GM18508 (cell line): ENCODE measurements at regions not wholly inside any gene's neighbourhood (a gene's known extent, or its start where the extent isn't known, plus 50 kb on each side); places are given as distances from the start of the nearest gene placed in this dataset.

Source experiments
- ATAC-seq: cut with Tn5 transposase; IDR thresholded peaks from one replicate; pipeline ENCODE4 v1.9.1; 2021; ENCODE audit warnings: moderate number of reproducible peaks; ENCODE audit not compliant: insufficient read depth, unreplicated experiment

DNA sequence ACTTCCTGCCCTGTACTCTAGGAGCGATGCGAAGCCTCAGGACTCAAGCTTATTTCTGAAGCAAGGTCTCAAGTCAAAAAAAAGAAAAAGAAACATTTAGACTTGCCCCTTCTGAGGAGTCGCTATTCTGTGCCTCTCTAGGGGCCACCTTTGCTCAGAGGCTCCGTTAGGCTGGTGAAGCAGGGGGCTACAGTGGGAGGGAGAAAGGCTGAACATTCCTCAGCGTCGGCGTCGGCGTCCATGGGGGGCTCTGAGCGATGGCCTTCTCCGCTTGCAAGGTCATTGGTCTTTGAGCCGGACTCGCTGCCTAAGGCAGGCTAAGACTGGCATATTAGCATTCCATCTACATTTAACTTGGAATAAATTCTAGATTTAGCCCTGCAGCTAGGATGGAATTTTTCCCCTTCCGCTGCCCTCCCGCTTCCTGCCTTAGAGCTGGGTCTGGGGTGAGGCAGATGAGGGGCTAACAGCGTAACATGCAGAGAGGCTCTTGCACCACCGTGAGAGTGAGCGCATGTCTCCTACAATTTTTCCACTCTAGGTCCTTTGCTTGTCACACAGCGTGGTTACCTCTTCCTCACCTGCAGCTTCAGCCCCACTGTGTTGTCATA lies 53.6 kb upstream of the ATL2 start:
- no peak for ATAC-seq

DNA sequence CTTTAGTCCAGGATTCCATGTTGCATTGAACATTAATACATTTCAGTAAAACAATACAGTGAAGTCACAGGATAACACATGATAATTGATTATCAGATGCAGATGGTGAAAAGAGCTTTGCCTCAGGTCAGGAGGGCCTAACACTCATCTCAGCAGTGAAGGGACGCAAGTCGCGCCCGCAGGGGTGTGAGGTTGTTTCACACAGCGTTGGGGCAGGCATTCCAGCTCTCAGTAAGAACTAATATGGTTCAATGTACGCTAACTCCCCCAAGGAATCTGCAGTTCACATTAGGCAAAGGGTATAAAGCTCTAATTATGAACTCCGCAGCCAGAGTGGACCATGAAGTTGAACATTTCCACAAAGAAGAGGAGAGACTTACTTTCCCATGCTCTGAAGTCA lies 53.1 kb upstream of the ATL2 start:
- no peak for ATAC-seq

DNA sequence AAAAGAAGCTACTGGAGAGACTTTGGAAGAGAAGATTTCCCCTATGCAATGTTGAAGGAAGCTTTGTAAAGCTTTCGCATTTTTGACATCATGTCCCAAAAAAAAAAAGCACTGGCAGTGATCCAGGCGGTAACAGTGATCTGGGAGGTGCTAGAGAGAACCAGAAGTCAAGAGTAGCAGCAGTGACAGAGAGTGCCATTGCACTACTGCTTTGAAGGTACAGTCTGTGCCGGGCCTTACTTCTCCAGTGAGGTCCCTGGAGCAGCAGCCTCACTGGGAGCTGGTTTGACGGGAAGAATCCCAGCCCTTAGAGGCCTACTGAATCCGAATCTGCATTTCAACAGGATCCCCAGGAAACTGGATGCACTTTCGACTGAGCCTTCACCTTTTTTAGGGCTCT lies 50.9 kb upstream of the ATL2 start:
- ATAC-seq: no peak

DNA sequence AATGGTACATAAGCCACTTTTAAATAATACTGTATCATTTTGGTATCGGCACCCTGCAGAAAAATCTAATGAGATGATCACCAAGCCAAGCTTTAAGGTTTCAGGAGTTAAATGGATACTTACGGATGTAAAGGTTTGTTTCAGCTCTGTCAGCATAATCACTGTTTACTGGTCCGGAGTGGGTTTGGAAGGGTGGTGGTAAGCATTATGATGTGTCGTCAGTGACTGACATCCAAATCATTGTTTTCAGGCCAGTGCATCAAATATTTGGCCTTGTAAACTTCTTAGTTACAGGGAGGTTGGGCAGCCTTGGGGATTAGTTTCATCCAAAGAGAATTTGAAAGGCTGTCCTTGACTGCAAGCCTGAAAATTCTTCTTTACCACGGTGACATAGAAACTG lies 50.0 kb upstream of the ATL2 start:
- ATAC-seq: no peak
